ENCODE measurements at regions not wholly inside any gene's neighbourhood (a gene's known extent, or its start where the extent isn't known, plus 50 kb on each side); places are given as distances from the start of the nearest gene placed in this dataset.

GRCh38 chr1:228939001-228939691 is 203.9 kb downstream of the RHOU start:
- no peak for DNase-seq (ENCODE audit: low read depth, low spot score)
- H3K27me3 Mint-ChIP-seq (ENCODE audit: low read depth): no peaks in the 10 kb centered on the region
- TF ChIP-seq CTCF (conservative IDR thresholded peaks at IDR 0.05): no peak
- peak overlapping the region; percentile 71 for H3K27ac Mint-ChIP-seq (ENCODE audit: unreplicated experiment)
- no peak overlapping the region for H3K4me3 Mint-ChIP-seq
- H3K36me3 Mint-ChIP-seq (ENCODE audit: low read depth): no peaks in the 10 kb centered on the region
- H3K9me3 Mint-ChIP-seq: peaks cover 2% of the 10 kb centered on the region
- peaks cover 51% of the 10 kb centered on the region for H3K4me1 Mint-ChIP-seq

- no peak for TF ChIP-seq CTCF (conservative IDR thresholded peaks at IDR 0.05)
- Mint-ChIP-seq H3K27ac (ENCODE audit: unreplicated experiment) (no peak overlapping the region), H3K27me3 (ENCODE audit: low read depth) (no peaks in the 10 kb centered on the region), H3K9me3 (no peaks in the 10 kb centered on the region), H3K4me3 (no peak overlapping the region), H3K36me3 (ENCODE audit: low read depth) (no peaks in the 10 kb centered on the region), H3K4me1 (peaks cover 59% of the 10 kb centered on the region)
- no peak for DNase-seq (ENCODE audit: low read depth, low spot score)
These were observed 204.7 kb downstream of the RHOU start for GRCh38 chr1:228939881-228940392.

DNA sequence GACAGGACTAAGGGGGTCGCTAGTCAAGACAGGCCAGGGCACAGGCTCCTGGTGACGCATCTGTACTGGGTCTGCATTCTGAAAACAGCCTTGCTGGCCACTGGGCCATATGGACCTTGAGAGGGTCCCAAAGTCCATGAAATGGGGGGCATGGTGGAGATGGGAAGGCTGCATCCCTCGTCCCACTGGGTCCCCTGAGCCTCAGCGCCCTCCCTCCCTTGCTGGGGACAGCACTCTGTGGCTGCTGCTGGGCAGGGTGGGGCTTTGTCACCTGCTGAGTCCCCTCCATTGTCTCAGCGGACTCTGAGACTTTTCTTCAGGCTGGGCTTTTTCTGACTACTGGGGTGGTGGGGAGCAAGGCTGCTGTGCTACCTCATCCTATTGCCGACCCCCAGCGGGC is 205.2 kb downstream of the RHOU start:
- Mint-ChIP-seq H3K4me1 (peaks cover 63% of the 10 kb centered on the region), H3K9me3 (no peaks in the 10 kb centered on the region), H3K36me3 (ENCODE audit: low read depth) (no peaks in the 10 kb centered on the region), H3K27ac (ENCODE audit: unreplicated experiment) (no peak overlapping the region), H3K4me3 (no peak overlapping the region), H3K27me3 (ENCODE audit: low read depth) (no peaks in the 10 kb centered on the region)
- TF ChIP-seq CTCF (conservative IDR thresholded peaks at IDR 0.05): no peak
- DNase-seq (ENCODE audit: low read depth, low spot score): no peak

- Mint-ChIP-seq H3K36me3 (ENCODE audit: low read depth) (no peaks in the 10 kb centered on the region), H3K27ac (ENCODE audit: unreplicated experiment) (no peak overlapping the region), H3K9me3 (no peaks in the 10 kb centered on the region), H3K4me1 (peaks cover 62% of the 10 kb centered on the region), H3K4me3 (no peak overlapping the region), H3K27me3 (ENCODE audit: low read depth) (no peaks in the 10 kb centered on the region)
- TF ChIP-seq CTCF (conservative IDR thresholded peaks at IDR 0.05): no peak
- DNase-seq (ENCODE audit: low read depth, low spot score): no peak
These were observed 205.6 kb downstream of the RHOU start for GRCh38 chr1:228940926-228941325.

DNA sequence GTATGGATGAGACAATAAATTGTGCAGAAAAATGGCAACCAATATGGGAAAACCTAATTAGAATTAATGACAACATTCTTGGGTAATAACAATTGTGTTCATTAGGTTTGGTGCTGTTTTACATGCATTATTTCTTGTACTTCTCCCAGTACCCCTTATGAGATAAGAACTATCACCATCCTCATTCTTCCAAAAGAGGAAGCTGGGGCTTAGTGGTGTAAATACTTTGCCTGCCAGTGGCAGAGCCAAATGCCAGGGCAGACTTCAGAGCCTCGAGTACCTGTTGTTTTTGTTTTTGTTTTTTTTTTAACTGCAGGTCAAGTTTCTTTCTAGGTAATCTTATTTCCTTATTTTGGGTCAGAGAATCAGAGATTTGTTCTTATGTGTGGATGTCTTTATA is 206.4 kb downstream of the RHOU start:
- TF ChIP-seq CTCF (conservative IDR thresholded peaks at IDR 0.05): no peak
- Mint-ChIP-seq H3K27me3 (ENCODE audit: low read depth) (no peaks in the 10 kb centered on the region), H3K4me3 (no peak overlapping the region), H3K9me3 (no peaks in the 10 kb centered on the region), H3K27ac (ENCODE audit: unreplicated experiment) (no peak overlapping the region), H3K4me1 (peaks cover 60% of the 10 kb centered on the region), H3K36me3 (ENCODE audit: low read depth) (no peaks in the 10 kb centered on the region)
- DNase-seq (ENCODE audit: low read depth, low spot score): no peak

Measured in neural crest cell (in vitro differentiated cells).